Activated CD4-positive, alpha-beta T cell treated with anti-CD3 and anti-CD28 coated beads, Interleukin-2, amount 10 ng/mL, durations not matched to agents 7 days and 5 days (primary cell): ENCODE measurements at regions not wholly inside any gene's neighbourhood (a gene's known extent, or its start where the extent isn't known, plus 50 kb on each side); places are given as distances from the start of the nearest gene placed in this dataset.

ENCODE experiments used
- CTCF ChIA-PET: fragments of 350-600 bp; sonication (Branson Sonifier 250); formaldehyde crosslinking; loops from one replicate; lab custom pipeline; 2021; ENCODE audit warnings: antibody characterized with exemption; lab: Charles Lee
- POLR2A ChIA-PET: fragments of 350-600 bp; sonication (Branson Sonifier 250); formaldehyde crosslinking; loops from one replicate; lab custom pipeline; 2021; ENCODE audit warnings: antibody characterized with exemption; lab: Charles Lee
- DNase-seq: peaks from one replicate; pipeline ENCODE4 v3.0.0-alpha.2; 2020
- H3K27ac Mint-ChIP-seq: one replicate; pipeline ENCODE4 v1.8.0; 2021; ENCODE audit warnings: mild to moderate bottlenecking, moderate library complexity, mixed read lengths
- H3K27me3 Mint-ChIP-seq: one replicate; pipeline ENCODE4 v1.8.0; 2021; ENCODE audit warnings: mixed read lengths
- H3K36me3 Mint-ChIP-seq: one replicate; pipeline ENCODE4 v1.8.0; 2021; ENCODE audit warnings: low read depth, mixed read lengths
- H3K4me1 Mint-ChIP-seq: one replicate; pipeline ENCODE4 v1.8.0; 2021; ENCODE audit warnings: mixed read lengths
- H3K4me3 Mint-ChIP-seq: one replicate; pipeline ENCODE4 v1.8.0; 2021; ENCODE audit warnings: mild to moderate bottlenecking, moderate library complexity, mixed read lengths
- H3K9me3 Mint-ChIP-seq: one replicate; pipeline ENCODE4 v1.8.0; 2021; ENCODE audit warnings: mixed read lengths

GRCh38 chr1:232568331-232568852 lies 61.5 kb downstream of the SIPA1L2 start:
- Mint-ChIP-seq H3K4me3 (no peak overlapping the region), H3K4me1 (peaks cover 9% of the 10 kb centered on the region), H3K27me3 (no peaks in the 10 kb centered on the region), H3K27ac (no peak overlapping the region), H3K9me3 (peaks cover 2% of the 10 kb centered on the region), H3K36me3 (no peaks in the 10 kb centered on the region)
- DNase-seq, result no peak
- ChIA-PET POLR2A (no interaction called here), CTCF (no interaction called here)

- H3K9me3 Mint-ChIP-seq, result peaks cover 2% of the 10 kb centered on the region
- H3K4me3 Mint-ChIP-seq, result no peak overlapping the region
- CTCF ChIA-PET, result no interaction called here
- DNase-seq, result no peak
- peaks cover 4% of the 10 kb centered on the region for H3K4me1 Mint-ChIP-seq
- POLR2A ChIA-PET, result no interaction called here
- no peaks in the 10 kb centered on the region for H3K36me3 Mint-ChIP-seq
- H3K27ac Mint-ChIP-seq, result no peak overlapping the region
- no peaks in the 10 kb centered on the region for H3K27me3 Mint-ChIP-seq
Measured at GRCh38 chr1:232566093-232566492, 63.8 kb downstream of the SIPA1L2 start.

- Mint-ChIP-seq H3K4me1 (peaks cover 12% of the 10 kb centered on the region), H3K9me3 (peaks cover 2% of the 10 kb centered on the region), H3K27me3 (no peaks in the 10 kb centered on the region), H3K4me3 (no peak overlapping the region), H3K27ac (no peak overlapping the region), H3K36me3 (no peaks in the 10 kb centered on the region)
- ChIA-PET CTCF (interaction anchor here (0.8 to 1.1 kb wide), 2 partner anchors 14 to 26 kb away, joined by 3 read pairs; no protein-coding TSS in a partner anchor), POLR2A (no interaction called here)
- DNase-seq, result no peak
Measured at GRCh38 chr1:232562855-232563510, 67.0 kb downstream of the SIPA1L2 start.

- Mint-ChIP-seq H3K4me3 (no peak overlapping the region), H3K27ac (no peak overlapping the region), H3K9me3 (no peaks in the 10 kb centered on the region), H3K4me1 (peaks cover 20% of the 10 kb centered on the region), H3K27me3 (no peaks in the 10 kb centered on the region), H3K36me3 (no peaks in the 10 kb centered on the region)
- CTCF ChIA-PET, result no interaction called here
- no peak for DNase-seq
- POLR2A ChIA-PET, result no interaction called here
Measured at GRCh38 chr1:232561381-232561780, 68.6 kb downstream of the SIPA1L2 start.

- no peak overlapping the region for H3K27ac Mint-ChIP-seq
- H3K4me3 Mint-ChIP-seq, result no peak overlapping the region
- no peaks in the 10 kb centered on the region for H3K36me3 Mint-ChIP-seq
- no peaks in the 10 kb centered on the region for H3K9me3 Mint-ChIP-seq
- no peaks in the 10 kb centered on the region for H3K27me3 Mint-ChIP-seq
- DNase-seq, result no peak
- ChIA-PET CTCF (interaction anchor here (0.9 to 1.2 kb wide), 2 partner anchors 9 to 52 kb away, joined by 4 read pairs; no protein-coding TSS in a partner anchor), POLR2A (no interaction called here)
- peaks cover 20% of the 10 kb centered on the region for H3K4me1 Mint-ChIP-seq
Measured at GRCh38 chr1:232560940-232561339, 69.0 kb downstream of the SIPA1L2 start.

- Mint-ChIP-seq H3K4me1 (peaks cover 20% of the 10 kb centered on the region), H3K27ac (no peak overlapping the region), H3K27me3 (peaks cover 2% of the 10 kb centered on the region), H3K36me3 (no peaks in the 10 kb centered on the region), H3K4me3 (no peak overlapping the region), H3K9me3 (no peaks in the 10 kb centered on the region)
- DNase-seq, result no peak
- CTCF ChIA-PET, result no interaction called here
- POLR2A ChIA-PET, result no interaction called here
Measured at GRCh38 chr1:232558954-232559353, 71.0 kb downstream of the SIPA1L2 start.

GRCh38 chr1:232557502-232558191 lies 72.3 kb downstream of the SIPA1L2 start:
- Mint-ChIP-seq H3K4me1 (peaks cover 20% of the 10 kb centered on the region), H3K27me3 (peaks cover 2% of the 10 kb centered on the region), H3K9me3 (no peaks in the 10 kb centered on the region), H3K36me3 (no peaks in the 10 kb centered on the region), H3K27ac (no peak overlapping the region), H3K4me3 (no peak overlapping the region)
- CTCF ChIA-PET, result no interaction called here
- no peak for DNase-seq
- POLR2A ChIA-PET, result no interaction called here

GRCh38 chr1:232557096-232557495 lies 72.8 kb downstream of the SIPA1L2 start:
- Mint-ChIP-seq H3K36me3 (no peaks in the 10 kb centered on the region), H3K27ac (no peak overlapping the region), H3K27me3 (peaks cover 2% of the 10 kb centered on the region), H3K4me1 (peaks cover 20% of the 10 kb centered on the region), H3K9me3 (no peaks in the 10 kb centered on the region), H3K4me3 (no peak overlapping the region)
- ChIA-PET CTCF (interaction anchor here (1.4 kb wide), 1 partner anchor 12 kb away, joined by 3 read pairs; no protein-coding TSS in a partner anchor), POLR2A (no interaction called here)
- DNase-seq, result no peak

GRCh38 chr1:232556351-232556750 lies 73.6 kb downstream of the SIPA1L2 start:
- CTCF ChIA-PET, result interaction anchor here (0.7 to 1.4 kb wide), 2 partner anchors 11 to 808 kb away, joined by 3 read pairs; no protein-coding TSS in a partner anchor
- Mint-ChIP-seq H3K27me3 (peaks cover 2% of the 10 kb centered on the region), H3K4me3 (no peak overlapping the region), H3K4me1 (peaks cover 20% of the 10 kb centered on the region), H3K27ac (no peak overlapping the region), H3K9me3 (no peaks in the 10 kb centered on the region), H3K36me3 (no peaks in the 10 kb centered on the region)
- POLR2A ChIA-PET, result no interaction called here
- no peak for DNase-seq

GRCh38 chr1:232555494-232556210 lies 74.3 kb downstream of the SIPA1L2 start:
- Mint-ChIP-seq H3K9me3 (no peaks in the 10 kb centered on the region), H3K27me3 (peaks cover 2% of the 10 kb centered on the region), H3K36me3 (no peaks in the 10 kb centered on the region), H3K4me3 (no peak overlapping the region), H3K27ac (no peak overlapping the region), H3K4me1 (peaks cover 20% of the 10 kb centered on the region)
- CTCF ChIA-PET, result interaction anchor here (1.4 kb wide), 1 partner anchor 10 kb away, joined by 3 read pairs; no protein-coding TSS in a partner anchor
- DNase-seq, result no peak
- POLR2A ChIA-PET, result no interaction called here

- Mint-ChIP-seq H3K27me3 (peaks cover 2% of the 10 kb centered on the region), H3K27ac (no peak overlapping the region), H3K9me3 (no peaks in the 10 kb centered on the region), H3K36me3 (no peaks in the 10 kb centered on the region), H3K4me1 (peaks cover 20% of the 10 kb centered on the region), H3K4me3 (no peak overlapping the region)
- DNase-seq, result no peak
- ChIA-PET POLR2A (no interaction called here), CTCF (no interaction called here)
Measured at GRCh38 chr1:232554409-232554808, 75.5 kb downstream of the SIPA1L2 start.

GRCh38 chr1:232553809-232554208 lies 76.1 kb downstream of the SIPA1L2 start:
- Mint-ChIP-seq H3K4me3 (no peak overlapping the region), H3K27me3 (peaks cover 2% of the 10 kb centered on the region), H3K9me3 (no peaks in the 10 kb centered on the region), H3K27ac (no peak overlapping the region), H3K36me3 (no peaks in the 10 kb centered on the region), H3K4me1 (peaks cover 16% of the 10 kb centered on the region)
- no peak for DNase-seq
- ChIA-PET POLR2A (no interaction called here), CTCF (no interaction called here)
